Progenitor cell of endocrine pancreas (in vitro differentiated cells): ENCODE measurements at regions not wholly inside any gene's neighbourhood (a gene's known extent, or its start where the extent isn't known, plus 50 kb on each side); places are given as distances from the start of the nearest gene placed in this dataset.

Experiments used
- DNase-seq: peaks from one replicate; pipeline ENCODE4 v3.0.0; 2021; ENCODE audit warnings: low spot score; ENCODE audit not compliant: unreplicated experiment
- H3K27ac Mint-ChIP-seq: 2 replicates; pipeline ENCODE4 v1.8.0; 2021; ENCODE audit warnings: mild to moderate bottlenecking, moderate library complexity, mixed read lengths
- H3K27me3 Mint-ChIP-seq: 2 replicates; pipeline ENCODE4 v1.8.0; 2021; ENCODE audit warnings: mixed read lengths
- H3K36me3 Mint-ChIP-seq: 2 replicates; pipeline ENCODE4 v1.8.0; 2022; ENCODE audit warnings: mixed read lengths; ENCODE audit not compliant: insufficient read depth
- H3K4me1 Mint-ChIP-seq: 2 replicates; pipeline ENCODE4 v1.8.0; 2021; ENCODE audit warnings: low read depth, mixed read lengths
- H3K4me3 Mint-ChIP-seq: 2 replicates; pipeline ENCODE4 v1.8.0; 2021; ENCODE audit warnings: low read depth, mild to moderate bottlenecking, moderate library complexity, mixed read lengths
- H3K9me3 Mint-ChIP-seq: 2 replicates; pipeline ENCODE4 v1.8.0; 2021; ENCODE audit warnings: low read depth, mixed read lengths
- CTCF ChIP-seq: fragments of 200-600 bp; sonication (generic); IDR thresholded peaks from one replicate; pipeline ENCODE4 v1.5.0; 2021; ENCODE audit warnings: antibody characterized with exemption, mild to moderate bottlenecking; ENCODE audit not compliant: unreplicated experiment

- Mint-ChIP-seq H3K27ac (no peak overlapping the region), H3K9me3 (peaks cover 4% of the 10 kb centered on the region)
- no peak for TF ChIP-seq CTCF
Measured at GRCh38 chr2:176781570-176782217, 430.9 kb upstream of the HNRNPA3 start.

DNA sequence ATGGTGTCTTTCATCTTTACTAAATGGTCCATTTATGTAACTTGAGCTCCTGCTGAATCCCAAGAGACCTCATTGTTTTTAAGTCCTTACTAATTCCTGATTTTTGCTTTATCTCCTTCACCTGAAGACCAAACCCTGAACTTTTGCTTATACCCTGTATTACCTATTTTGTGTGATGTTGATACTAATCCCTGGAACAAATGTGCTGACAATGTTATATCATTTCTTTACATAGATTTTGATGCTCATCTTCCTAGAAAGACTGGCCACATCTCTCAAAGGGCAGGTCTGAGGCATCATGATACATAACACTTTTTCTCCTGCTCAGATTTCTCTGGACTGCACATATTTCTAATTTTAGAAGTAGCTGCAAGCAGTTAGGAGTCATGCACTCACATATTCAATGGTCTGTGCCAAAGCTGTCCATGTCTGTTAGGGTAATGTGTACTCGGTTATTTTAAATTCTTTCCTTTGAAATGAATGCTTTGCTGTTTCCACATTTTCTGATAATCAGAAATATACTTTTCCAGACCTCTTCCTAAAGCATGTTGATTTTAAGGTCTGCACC is 427.9 kb upstream of the HNRNPA3 start:
- Mint-ChIP-seq H3K4me3 (no peak overlapping the region), H3K27ac (no peak overlapping the region), H3K9me3 (peaks cover 4% of the 10 kb centered on the region), H3K36me3 (no peaks in the 10 kb centered on the region), H3K27me3 (peaks cover 5% of the 10 kb centered on the region), H3K4me1 (peaks cover 3% of the 10 kb centered on the region)
- DNase-seq = no peak
- no peak for TF ChIP-seq CTCF

More at GRCh38 chr2:176781570-176782217, 430.9 kb upstream of the HNRNPA3 start:
- Mint-ChIP-seq H3K27me3 (peaks cover 13% of the 10 kb centered on the region), H3K4me3 (no peak overlapping the region), H3K36me3 (no peaks in the 10 kb centered on the region), H3K4me1 (peaks cover 3% of the 10 kb centered on the region)
- no peak for DNase-seq

DNA sequence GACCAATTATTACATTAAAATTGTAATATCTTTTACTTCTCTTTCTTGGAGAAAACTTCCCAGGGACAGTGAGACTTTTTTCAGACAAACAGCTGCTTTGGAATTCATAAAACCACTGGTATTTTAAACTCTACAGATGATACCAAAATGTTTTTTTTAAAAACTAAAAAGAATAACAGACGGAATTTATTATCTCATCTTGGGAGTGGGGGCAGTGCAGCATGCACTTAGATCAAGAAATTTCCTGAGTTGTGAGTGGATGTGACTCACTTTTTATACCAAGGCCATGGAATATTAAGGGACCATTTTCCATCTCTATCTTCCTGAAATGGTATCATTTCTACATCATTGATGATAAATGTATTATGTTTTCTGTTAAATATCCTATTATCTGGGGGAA is 422.8 kb upstream of the HNRNPA3 start:
- Mint-ChIP-seq H3K4me1 (peaks cover 18% of the 10 kb centered on the region), H3K36me3 (no peaks in the 10 kb centered on the region), H3K4me3 (no peak overlapping the region), H3K9me3 (no peaks in the 10 kb centered on the region), H3K27me3 (no peaks in the 10 kb centered on the region), H3K27ac (no peak overlapping the region)
- no peak for DNase-seq
- no peak for TF ChIP-seq CTCF

DNA sequence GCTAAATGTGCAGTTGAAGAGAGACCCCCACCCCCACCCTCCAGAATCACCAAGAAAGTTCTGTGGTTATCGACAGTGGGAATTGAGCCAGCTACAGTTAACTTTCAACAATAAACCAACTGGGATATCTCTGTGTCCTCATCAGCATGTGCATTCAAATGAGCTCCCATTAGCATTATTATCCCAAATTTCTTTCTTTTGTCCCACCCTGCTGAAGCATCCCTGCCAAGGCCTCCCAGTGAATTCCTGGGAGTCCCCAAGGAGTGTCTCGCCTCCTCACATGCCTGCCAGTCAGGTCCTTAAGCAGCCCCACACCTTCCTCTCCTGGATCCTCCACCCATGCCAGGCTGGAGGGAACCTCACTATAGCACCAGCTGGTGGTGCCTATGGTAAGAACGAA is 422.1 kb upstream of the HNRNPA3 start:
- DNase-seq = no peak
- no peaks in the 10 kb centered on the region for H3K27me3 Mint-ChIP-seq
- H3K36me3 Mint-ChIP-seq = no peaks in the 10 kb centered on the region
- H3K9me3 Mint-ChIP-seq = no peaks in the 10 kb centered on the region
- TF ChIP-seq CTCF = no peak
- peaks cover 23% of the 10 kb centered on the region for H3K4me1 Mint-ChIP-seq
- no peak overlapping the region for H3K4me3 Mint-ChIP-seq
- H3K27ac Mint-ChIP-seq = no peak overlapping the region

DNA sequence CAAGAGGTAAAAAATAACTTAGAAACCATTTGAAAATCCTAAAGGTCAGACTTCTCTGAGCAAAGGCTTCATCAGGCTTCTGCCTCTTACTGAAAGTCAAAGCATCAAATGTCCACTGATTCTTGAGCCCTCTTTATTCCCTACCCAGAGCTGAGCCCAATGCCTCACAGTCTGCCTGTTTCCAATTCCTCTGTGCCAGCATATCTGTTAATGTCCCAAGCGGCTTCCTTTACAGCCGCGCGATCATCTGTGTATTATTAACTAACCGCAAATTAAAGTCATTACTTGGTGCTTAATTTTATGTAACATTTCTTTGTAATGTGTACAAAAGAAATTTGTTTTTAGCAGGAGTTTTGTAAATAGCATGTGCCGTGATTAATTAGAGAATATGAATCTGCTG is 418.8 kb upstream of the HNRNPA3 start:
- H3K27ac Mint-ChIP-seq = no peak overlapping the region
- no peaks in the 10 kb centered on the region for H3K36me3 Mint-ChIP-seq
- peaks cover 5% of the 10 kb centered on the region for H3K9me3 Mint-ChIP-seq
- no peak overlapping the region for H3K4me3 Mint-ChIP-seq
- no peaks in the 10 kb centered on the region for H3K27me3 Mint-ChIP-seq
- peaks cover 25% of the 10 kb centered on the region for H3K4me1 Mint-ChIP-seq
- DNase-seq = no peak
- TF ChIP-seq CTCF = no peak
